ENCODE measurements at regions not wholly inside any gene's neighbourhood (a gene's known extent, or its start where the extent isn't known, plus 50 kb on each side); places are given as distances from the start of the nearest gene placed in this dataset.
"Not testable (repeated sequence)": the region's sequence is repeated elsewhere in the genome, so short reads cannot be mapped to it uniquely, and the experiment has no call there.

GRCh38 chr11:38927993-38928392 lies 2330.0 kb upstream of the RAG2 start:
- Mint-ChIP-seq H3K4me1 (no peaks in the 10 kb centered on the region), H3K27me3 (no peaks in the 10 kb centered on the region), H3K27ac (no peak overlapping the region), H3K36me3 (no peaks in the 10 kb centered on the region), H3K9me3 (peaks cover 7% of the 10 kb centered on the region), H3K4me3 (no peak overlapping the region)

GRCh38 chr11:38924644-38925043 lies 2326.6 kb upstream of the RAG2 start:
- Mint-ChIP-seq H3K9me3 (no peaks in the 10 kb centered on the region), H3K27me3 (no peaks in the 10 kb centered on the region), H3K4me1 (no peaks in the 10 kb centered on the region), H3K27ac (no peak overlapping the region), H3K36me3 (no peaks in the 10 kb centered on the region), H3K4me3 (no peak overlapping the region)

- Mint-ChIP-seq H3K36me3 (no peaks in the 10 kb centered on the region), H3K4me1 (no peaks in the 10 kb centered on the region), H3K4me3 (no peak overlapping the region), H3K27me3 (no peaks in the 10 kb centered on the region), H3K27ac (no peak overlapping the region), H3K9me3 (no peaks in the 10 kb centered on the region)
Measured at GRCh38 chr11:38900211-38900610, 2302.2 kb upstream of the RAG2 start.

DNA sequence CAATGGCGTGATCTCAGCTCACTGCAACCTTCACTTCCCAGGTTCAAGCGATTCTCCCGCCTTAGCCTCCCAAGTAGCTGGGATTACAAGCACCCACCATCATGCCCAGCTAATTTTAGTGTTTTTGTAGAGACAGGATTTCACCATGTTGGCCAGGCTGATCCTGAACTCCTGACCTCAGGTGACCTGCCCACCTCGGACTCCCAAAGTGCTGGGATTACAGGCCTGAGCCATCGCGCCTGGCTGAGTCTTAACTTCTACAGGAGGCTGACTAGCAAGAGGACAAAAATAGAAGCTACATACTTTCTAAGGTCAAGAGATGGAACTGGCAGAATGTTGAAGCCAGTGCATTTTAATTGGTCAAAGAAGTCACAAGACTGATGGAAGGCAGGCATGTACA lies 2296.2 kb upstream of the RAG2 start:
- H3K4me1 Mint-ChIP-seq, H3K27me3 Mint-ChIP-seq, H3K27ac Mint-ChIP-seq, H3K4me3 Mint-ChIP-seq, H3K36me3 Mint-ChIP-seq, H3K9me3 Mint-ChIP-seq: not testable (repeated sequence)

DNA sequence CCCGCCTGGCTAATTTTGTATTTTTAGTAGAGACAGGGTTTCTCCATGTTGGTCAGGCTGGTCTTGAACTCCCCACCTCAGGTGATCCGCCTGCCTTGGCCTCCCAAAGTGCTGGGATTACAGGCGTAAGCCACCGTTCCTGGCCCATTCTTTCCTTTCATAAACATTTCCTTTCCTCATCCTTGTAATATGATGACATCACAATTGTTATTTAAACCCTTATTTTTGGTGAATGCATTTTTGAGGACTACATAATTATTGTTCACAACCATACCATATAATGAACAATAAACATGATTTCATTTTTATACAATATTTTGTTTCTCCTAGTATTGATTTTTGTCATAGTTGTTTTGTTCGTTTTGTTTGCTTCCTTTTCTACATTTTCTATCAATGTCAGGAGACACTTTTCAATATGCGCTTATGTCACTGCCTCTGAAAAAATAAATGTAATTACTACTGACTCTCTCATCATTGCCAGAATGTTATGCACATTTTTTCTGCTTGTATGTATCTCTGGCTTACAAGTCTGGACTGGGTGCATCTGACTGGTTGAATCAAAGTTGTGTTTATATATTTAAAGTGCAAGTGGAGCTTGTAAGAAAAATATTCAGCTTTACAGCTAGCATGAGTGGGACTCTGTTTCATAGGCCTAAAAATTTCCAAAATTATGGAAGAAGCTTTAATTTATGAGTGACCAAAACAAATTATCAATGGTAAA lies 2286.3 kb upstream of the RAG2 start:
- H3K4me3 Mint-ChIP-seq = no peak overlapping the region
- no peaks in the 10 kb centered on the region for H3K4me1 Mint-ChIP-seq
- H3K27ac Mint-ChIP-seq = no peak overlapping the region
- H3K36me3 Mint-ChIP-seq = no peaks in the 10 kb centered on the region
- H3K9me3 Mint-ChIP-seq = peaks cover 12% of the 10 kb centered on the region
- H3K27me3 Mint-ChIP-seq = no peaks in the 10 kb centered on the region

- Mint-ChIP-seq H3K9me3 (peaks cover 14% of the 10 kb centered on the region), H3K4me3 (no peak overlapping the region), H3K4me1 (no peaks in the 10 kb centered on the region), H3K27ac (no peak overlapping the region), H3K27me3 (no peaks in the 10 kb centered on the region), H3K36me3 (no peaks in the 10 kb centered on the region)
Measured at GRCh38 chr11:38867338-38867737, 2269.3 kb upstream of the RAG2 start.

GRCh38 chr11:38865922-38866321 lies 2267.9 kb upstream of the RAG2 start:
- Mint-ChIP-seq H3K27me3 (no peaks in the 10 kb centered on the region), H3K9me3 (peaks cover 16% of the 10 kb centered on the region), H3K36me3 (no peaks in the 10 kb centered on the region), H3K27ac (no peak overlapping the region), H3K4me3 (no peak overlapping the region), H3K4me1 (no peaks in the 10 kb centered on the region)

GRCh38 chr11:38842991-38843390 lies 2245.0 kb upstream of the RAG2 start:
- Mint-ChIP-seq H3K4me3 (no peak overlapping the region), H3K27me3 (no peaks in the 10 kb centered on the region), H3K27ac (no peak overlapping the region), H3K36me3 (no peaks in the 10 kb centered on the region), H3K9me3 (no peaks in the 10 kb centered on the region), H3K4me1 (no peaks in the 10 kb centered on the region)

DNA sequence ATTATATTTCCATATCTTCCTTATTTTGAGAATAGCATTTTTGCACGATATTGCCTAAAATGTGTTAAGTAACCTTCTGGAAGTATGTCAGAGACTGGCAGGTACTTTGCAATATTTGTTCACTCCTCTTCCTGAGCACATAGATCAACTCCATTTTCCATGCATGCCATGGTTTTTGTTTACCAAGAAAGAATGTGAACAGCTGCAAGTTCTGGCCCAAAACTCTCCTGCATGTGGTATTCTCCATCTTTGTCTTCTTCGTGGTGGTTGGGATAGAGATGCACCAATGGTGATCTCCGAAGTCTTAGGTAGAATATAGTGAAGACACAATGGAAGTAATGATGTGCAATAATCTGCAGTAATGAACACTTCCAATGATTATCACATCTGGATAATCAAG lies 2241.0 kb upstream of the RAG2 start:
- no peaks in the 10 kb centered on the region for H3K9me3 Mint-ChIP-seq

GRCh38 chr11:38835966-38836365 lies 2237.9 kb upstream of the RAG2 start:
- Mint-ChIP-seq H3K4me3 (no peak overlapping the region), H3K27ac (no peak overlapping the region), H3K27me3 (no peaks in the 10 kb centered on the region), H3K36me3 (no peaks in the 10 kb centered on the region), H3K4me1 (no peaks in the 10 kb centered on the region), H3K9me3 (no peaks in the 10 kb centered on the region)

More for the DNA sequence above, 2241.0 kb upstream of the RAG2 start:
- no peak overlapping the region for H3K4me3 Mint-ChIP-seq
- no peaks in the 10 kb centered on the region for H3K4me1 Mint-ChIP-seq
- no peaks in the 10 kb centered on the region for H3K27me3 Mint-ChIP-seq
- no peak overlapping the region for H3K27ac Mint-ChIP-seq
- H3K36me3 Mint-ChIP-seq = no peaks in the 10 kb centered on the region

DNA sequence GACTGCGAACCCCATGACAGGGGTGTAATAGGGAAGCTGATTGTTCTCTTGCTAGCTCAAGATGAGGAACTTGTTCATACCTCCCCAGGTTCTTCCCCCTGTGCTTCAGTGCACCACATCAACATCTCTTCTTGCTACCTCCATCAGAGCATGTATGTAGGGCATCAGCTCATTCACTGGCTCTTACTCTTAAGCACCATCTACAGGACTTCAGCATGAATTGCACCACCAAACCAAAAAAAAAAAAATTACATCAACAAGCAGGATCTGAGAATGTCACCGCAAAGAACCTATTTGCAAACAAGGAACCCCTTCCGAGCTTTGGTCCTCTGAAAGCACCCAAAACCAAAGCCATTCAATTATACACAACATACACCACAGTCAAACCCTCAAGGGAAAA lies 2226.5 kb upstream of the RAG2 start:
- peaks cover 32% of the 10 kb centered on the region for H3K9me3 Mint-ChIP-seq
- no peak overlapping the region for H3K4me3 Mint-ChIP-seq

GRCh38 chr11:38821786-38822185 lies 2223.8 kb upstream of the RAG2 start:
- H3K27ac Mint-ChIP-seq, H3K4me1 Mint-ChIP-seq, H3K4me3 Mint-ChIP-seq, H3K27me3 Mint-ChIP-seq, H3K36me3 Mint-ChIP-seq: not testable (repeated sequence)
- H3K9me3 Mint-ChIP-seq = peaks cover 22% of the 10 kb centered on the region

More for the DNA sequence above, 2226.5 kb upstream of the RAG2 start:
- H3K27me3 Mint-ChIP-seq = no peaks in the 10 kb centered on the region
- H3K4me1 Mint-ChIP-seq = no peaks in the 10 kb centered on the region
- no peak overlapping the region for H3K27ac Mint-ChIP-seq
- H3K36me3 Mint-ChIP-seq = no peaks in the 10 kb centered on the region

GRCh38 chr11:38819981-38820380 lies 2221.9 kb upstream of the RAG2 start:
- no peak overlapping the region for H3K27ac Mint-ChIP-seq
- peaks cover 14% of the 10 kb centered on the region for H3K9me3 Mint-ChIP-seq
- H3K27me3 Mint-ChIP-seq = no peaks in the 10 kb centered on the region
- H3K4me3 Mint-ChIP-seq = no peak overlapping the region
- H3K4me1 Mint-ChIP-seq = no peaks in the 10 kb centered on the region
- H3K36me3 Mint-ChIP-seq = no peaks in the 10 kb centered on the region

DNA sequence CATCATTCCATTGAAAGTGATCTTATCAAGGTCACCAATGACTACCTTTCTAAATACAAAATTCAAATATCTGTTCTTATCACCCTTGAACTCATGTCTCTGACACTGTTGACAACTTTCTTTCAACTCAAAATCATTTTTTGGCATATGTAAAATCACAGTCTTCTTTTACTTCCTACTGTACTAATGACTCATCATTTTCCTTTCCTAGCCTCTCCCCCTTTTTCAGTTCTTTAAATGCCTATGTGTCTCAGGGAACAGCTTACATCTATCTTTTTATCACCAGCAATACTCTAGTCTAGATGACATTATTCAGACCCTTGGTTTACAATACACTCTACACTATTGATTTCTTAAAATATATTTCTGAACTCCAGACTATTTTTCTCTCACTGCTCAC lies 2220.7 kb upstream of the RAG2 start:
- Mint-ChIP-seq H3K27me3 (no peaks in the 10 kb centered on the region), H3K27ac (no peak overlapping the region), H3K4me3 (no peak overlapping the region), H3K36me3 (no peaks in the 10 kb centered on the region), H3K4me1 (no peaks in the 10 kb centered on the region), H3K9me3 (peaks cover 9% of the 10 kb centered on the region)

DNA sequence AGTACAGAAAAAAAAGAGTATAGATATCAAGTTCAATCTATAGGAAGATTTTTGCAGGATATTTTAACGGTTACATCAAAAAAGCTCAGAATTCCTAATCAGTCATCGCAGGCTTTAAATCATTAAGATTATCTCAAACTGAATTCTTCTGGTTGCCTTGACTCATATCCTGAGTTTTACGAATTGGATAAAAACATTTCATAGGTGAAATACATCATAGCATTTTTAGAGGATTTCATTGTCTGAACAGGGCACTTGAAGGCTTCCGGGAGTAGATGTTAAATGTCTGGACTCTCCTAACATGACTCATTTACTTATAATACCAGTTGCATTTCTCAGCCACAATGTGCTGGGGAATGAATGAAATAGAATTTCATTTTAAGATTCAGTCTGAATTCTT lies 2216.6 kb upstream of the RAG2 start:
- Mint-ChIP-seq H3K27ac (no peak overlapping the region), H3K9me3 (peaks cover 18% of the 10 kb centered on the region), H3K36me3 (no peaks in the 10 kb centered on the region), H3K4me3 (no peak overlapping the region), H3K4me1 (no peaks in the 10 kb centered on the region), H3K27me3 (no peaks in the 10 kb centered on the region)

DNA sequence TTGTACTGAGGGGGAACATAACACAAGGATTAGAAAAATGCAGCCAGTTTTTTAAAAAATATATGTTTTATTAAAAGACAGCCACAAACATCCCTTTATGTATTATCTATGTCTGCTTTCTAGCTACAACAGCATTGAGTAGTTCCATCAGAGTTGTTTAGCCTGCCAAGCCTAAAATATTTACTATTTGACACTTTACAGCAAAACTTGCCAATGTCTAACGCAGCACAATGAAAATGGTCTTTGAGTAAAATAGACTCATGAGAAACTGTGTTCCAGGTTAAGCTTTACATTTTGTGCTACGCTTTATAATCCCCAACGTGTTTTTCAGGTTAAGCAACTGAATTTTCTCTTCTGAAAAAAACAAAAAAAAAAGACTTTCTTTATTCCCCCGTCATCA lies 2211.5 kb upstream of the RAG2 start:
- no peaks in the 10 kb centered on the region for H3K4me1 Mint-ChIP-seq
- peaks cover 10% of the 10 kb centered on the region for H3K9me3 Mint-ChIP-seq
- no peaks in the 10 kb centered on the region for H3K36me3 Mint-ChIP-seq
- no peak overlapping the region for H3K4me3 Mint-ChIP-seq
- H3K27ac Mint-ChIP-seq = no peak overlapping the region
- no peaks in the 10 kb centered on the region for H3K27me3 Mint-ChIP-seq

DNA sequence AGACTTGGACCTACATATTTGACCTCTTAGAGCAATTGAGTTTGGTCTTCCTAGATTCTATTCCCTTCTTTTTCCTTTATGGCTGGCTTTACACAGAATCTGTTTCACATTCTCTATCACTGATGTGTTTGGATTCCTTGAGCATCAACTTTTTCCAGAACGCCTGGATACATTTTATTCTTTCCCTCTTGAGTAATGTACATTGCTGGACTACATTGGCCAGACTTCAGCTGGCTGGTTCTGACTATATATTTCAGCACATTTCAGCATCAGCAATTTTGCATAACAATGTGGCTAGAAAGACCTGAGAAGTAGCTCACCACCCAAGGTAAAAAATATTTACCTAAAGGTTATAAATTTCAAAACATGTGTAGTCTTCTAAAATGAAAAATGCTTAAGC lies 2198.2 kb upstream of the RAG2 start:
- H3K9me3 Mint-ChIP-seq = peaks cover 4% of the 10 kb centered on the region
- H3K27me3 Mint-ChIP-seq = no peaks in the 10 kb centered on the region
- H3K36me3 Mint-ChIP-seq = no peaks in the 10 kb centered on the region
- no peak overlapping the region for H3K27ac Mint-ChIP-seq
- no peaks in the 10 kb centered on the region for H3K4me1 Mint-ChIP-seq
- H3K4me3 Mint-ChIP-seq = no peak overlapping the region

Measured in activated naive CD4-positive, alpha-beta T cell treated with anti-CD3 and anti-CD28 coated beads, Interleukin-2, amount 50 U/mL, for 24 hours (primary cell).